Ishikawa (cell line): ENCODE measurements at regions not wholly inside any gene's neighbourhood (a gene's known extent, or its start where the extent isn't known, plus 50 kb on each side); places are given as distances from the start of the nearest gene placed in this dataset.

ENCODE experiments used
- CEBPB ChIP-seq: IDR thresholded peaks from 2 replicates; pipeline ENCODE4 v1.6.1; 2012
- CREB1 ChIP-seq: IDR thresholded peaks from 2 replicates; pipeline ENCODE4 v1.6.1; 2012; ENCODE audit warnings: low read depth
- EGR1 ChIP-seq: IDR thresholded peaks from 2 replicates; pipeline ENCODE4 v1.6.1; 2012
- EP300 ChIP-seq: IDR thresholded peaks from 2 replicates; pipeline ENCODE4 v1.6.1; 2012; ENCODE audit warnings: borderline replicate concordance
- FOXM1 ChIP-seq: IDR thresholded peaks from 2 replicates; pipeline ENCODE4 v1.6.1; 2012; ENCODE audit warnings: low read depth, borderline replicate concordance
- NFIC ChIP-seq: IDR thresholded peaks from 2 replicates; pipeline ENCODE4 v1.6.1; 2012
- RAD21 ChIP-seq: IDR thresholded peaks from 2 replicates; pipeline ENCODE4 v1.6.1; 2012; ENCODE audit warnings: low read depth
- TAF1 ChIP-seq: IDR thresholded peaks from 2 replicates; pipeline ENCODE4 v1.6.1; 2012; ENCODE audit warnings: low read depth, mild to moderate bottlenecking
- TCF12 ChIP-seq: IDR thresholded peaks from 2 replicates; pipeline ENCODE4 v1.6.1; 2012; ENCODE audit warnings: low read depth
- TEAD4 ChIP-seq: IDR thresholded peaks from 2 replicates; pipeline ENCODE4 v1.6.1; 2012
- YY1 ChIP-seq: IDR thresholded peaks from 2 replicates; pipeline ENCODE4 v1.6.1; 2012; ENCODE audit warnings: low read depth
- ZBTB7A ChIP-seq: IDR thresholded peaks from 2 replicates; pipeline ENCODE4 v1.6.1; 2012; ENCODE audit warnings: low read depth
- TF ChIP-seq, protein P1 (sequence below): IDR thresholded peaks from 2 replicates; pipeline ENCODE4 v1.6.1; 2012
- TF ChIP-seq, protein P2 (sequence below): IDR thresholded peaks from 2 replicates; pipeline ENCODE4 v1.6.1; 2012
- TF ChIP-seq, protein P3 (sequence below): IDR thresholded peaks from 2 replicates; pipeline ENCODE4 v1.6.1; 2012; ENCODE audit warnings: low read depth, mild to moderate bottlenecking

DNA sequence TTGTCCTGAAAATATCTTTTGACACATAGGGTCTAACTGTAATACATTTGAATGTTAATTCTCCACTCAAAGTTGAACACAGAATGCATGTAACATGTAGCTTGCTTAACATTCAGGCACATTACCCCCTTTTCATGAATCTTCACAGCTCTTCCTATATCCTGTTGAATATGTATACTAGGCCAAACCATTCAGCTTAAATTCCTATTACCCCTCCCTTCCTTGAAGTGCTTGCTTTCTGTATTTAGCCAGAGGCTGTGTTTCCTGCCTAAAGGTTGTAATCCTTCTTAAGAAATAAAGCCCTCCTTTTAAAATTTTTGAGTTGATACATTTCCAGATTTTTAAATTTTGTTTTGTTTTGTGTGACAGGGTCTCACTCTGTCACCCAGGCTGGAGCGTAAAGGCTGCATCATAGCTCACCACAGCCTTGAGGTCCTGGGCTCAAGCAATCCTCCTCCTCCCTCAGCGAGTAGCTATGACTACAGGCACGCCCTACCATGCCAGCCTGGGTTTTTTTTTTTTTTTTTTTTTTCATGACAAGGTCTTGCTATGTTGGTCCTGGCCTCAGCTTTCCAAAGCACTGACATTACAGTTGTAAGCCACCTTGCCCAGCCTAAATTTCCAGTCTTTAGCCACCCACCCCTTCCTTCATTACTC is 357.6 kb downstream of the DSC3 start:
- TF ChIP-seq TAF1 (no peak), NFIC (no peak), CREB1 (no peak), YY1 (no peak), RAD21 (no peak), EP300 (no peak), CEBPB (no peak), EGR1 (no peak), FOXM1 (no peak), TEAD4 (no peak)
- TF ChIP-seq, protein P1, sequence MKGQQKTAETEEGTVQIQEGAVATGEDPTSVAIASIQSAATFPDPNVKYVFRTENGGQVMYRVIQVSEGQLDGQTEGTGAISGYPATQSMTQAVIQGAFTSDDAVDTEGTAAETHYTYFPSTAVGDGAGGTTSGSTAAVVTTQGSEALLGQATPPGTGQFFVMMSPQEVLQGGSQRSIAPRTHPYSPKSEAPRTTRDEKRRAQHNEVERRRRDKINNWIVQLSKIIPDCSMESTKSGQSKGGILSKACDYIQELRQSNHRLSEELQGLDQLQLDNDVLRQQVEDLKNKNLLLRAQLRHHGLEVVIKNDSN: no peak
- TF ChIP-seq, protein P2, sequence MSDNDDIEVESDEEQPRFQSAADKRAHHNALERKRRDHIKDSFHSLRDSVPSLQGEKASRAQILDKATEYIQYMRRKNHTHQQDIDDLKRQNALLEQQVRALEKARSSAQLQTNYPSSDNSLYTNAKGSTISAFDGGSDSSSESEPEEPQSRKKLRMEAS: no peak

DNA sequence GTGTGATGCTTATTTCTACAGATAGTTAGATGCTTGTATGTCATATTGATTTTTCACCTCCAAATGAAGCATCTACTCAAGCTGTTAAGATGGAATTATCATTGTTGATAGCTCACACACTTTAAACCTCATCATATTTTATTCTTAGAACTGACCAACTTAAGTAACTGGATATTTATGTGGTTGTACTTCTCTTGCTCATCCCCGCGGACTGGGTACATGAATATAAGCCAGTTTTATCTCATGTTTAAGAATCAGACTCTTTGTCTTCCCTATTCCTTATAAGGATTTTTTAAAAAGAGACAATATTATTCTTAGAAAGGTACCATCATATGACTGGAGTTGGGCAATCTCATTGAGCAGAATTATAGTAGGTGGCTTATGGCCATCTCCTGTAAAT is 358.7 kb downstream of the DSC3 start:
- TF ChIP-seq, protein P2: no peak
- no peak for TF ChIP-seq EGR1
- TF ChIP-seq, protein P1: no peak
- no peak for TF ChIP-seq RAD21
- TF ChIP-seq YY1: no peak
- TF ChIP-seq CEBPB: no peak
- TF ChIP-seq, protein P3, sequence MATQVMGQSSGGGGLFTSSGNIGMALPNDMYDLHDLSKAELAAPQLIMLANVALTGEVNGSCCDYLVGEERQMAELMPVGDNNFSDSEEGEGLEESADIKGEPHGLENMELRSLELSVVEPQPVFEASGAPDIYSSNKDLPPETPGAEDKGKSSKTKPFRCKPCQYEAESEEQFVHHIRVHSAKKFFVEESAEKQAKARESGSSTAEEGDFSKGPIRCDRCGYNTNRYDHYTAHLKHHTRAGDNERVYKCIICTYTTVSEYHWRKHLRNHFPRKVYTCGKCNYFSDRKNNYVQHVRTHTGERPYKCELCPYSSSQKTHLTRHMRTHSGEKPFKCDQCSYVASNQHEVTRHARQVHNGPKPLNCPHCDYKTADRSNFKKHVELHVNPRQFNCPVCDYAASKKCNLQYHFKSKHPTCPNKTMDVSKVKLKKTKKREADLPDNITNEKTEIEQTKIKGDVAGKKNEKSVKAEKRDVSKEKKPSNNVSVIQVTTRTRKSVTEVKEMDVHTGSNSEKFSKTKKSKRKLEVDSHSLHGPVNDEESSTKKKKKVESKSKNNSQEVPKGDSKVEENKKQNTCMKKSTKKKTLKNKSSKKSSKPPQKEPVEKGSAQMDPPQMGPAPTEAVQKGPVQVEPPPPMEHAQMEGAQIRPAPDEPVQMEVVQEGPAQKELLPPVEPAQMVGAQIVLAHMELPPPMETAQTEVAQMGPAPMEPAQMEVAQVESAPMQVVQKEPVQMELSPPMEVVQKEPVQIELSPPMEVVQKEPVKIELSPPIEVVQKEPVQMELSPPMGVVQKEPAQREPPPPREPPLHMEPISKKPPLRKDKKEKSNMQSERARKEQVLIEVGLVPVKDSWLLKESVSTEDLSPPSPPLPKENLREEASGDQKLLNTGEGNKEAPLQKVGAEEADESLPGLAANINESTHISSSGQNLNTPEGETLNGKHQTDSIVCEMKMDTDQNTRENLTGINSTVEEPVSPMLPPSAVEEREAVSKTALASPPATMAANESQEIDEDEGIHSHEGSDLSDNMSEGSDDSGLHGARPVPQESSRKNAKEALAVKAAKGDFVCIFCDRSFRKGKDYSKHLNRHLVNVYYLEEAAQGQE: no peak
- no peak for TF ChIP-seq TEAD4
- no peak for TF ChIP-seq TAF1
- TF ChIP-seq CREB1: no peak

DNA sequence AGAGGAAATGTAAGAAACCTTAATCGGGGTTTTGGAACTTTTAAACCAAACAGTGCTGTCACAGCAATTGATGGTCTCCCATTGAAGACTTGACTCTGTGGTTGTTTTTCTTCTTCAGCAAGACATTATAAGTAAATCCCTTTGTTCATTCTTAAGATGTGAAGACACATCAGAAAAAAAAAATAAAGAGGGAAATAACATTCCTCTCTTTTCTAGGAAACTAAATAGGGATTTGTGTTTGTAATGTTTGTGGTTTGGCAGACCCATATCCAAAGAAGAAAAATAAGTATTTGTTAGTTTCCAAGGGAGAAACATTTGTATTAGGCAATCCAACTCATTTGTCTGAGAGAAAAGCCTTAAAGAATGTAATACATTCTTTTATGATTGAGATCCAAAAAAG is 359.9 kb downstream of the DSC3 start:
- no peak for TF ChIP-seq EP300

DNA sequence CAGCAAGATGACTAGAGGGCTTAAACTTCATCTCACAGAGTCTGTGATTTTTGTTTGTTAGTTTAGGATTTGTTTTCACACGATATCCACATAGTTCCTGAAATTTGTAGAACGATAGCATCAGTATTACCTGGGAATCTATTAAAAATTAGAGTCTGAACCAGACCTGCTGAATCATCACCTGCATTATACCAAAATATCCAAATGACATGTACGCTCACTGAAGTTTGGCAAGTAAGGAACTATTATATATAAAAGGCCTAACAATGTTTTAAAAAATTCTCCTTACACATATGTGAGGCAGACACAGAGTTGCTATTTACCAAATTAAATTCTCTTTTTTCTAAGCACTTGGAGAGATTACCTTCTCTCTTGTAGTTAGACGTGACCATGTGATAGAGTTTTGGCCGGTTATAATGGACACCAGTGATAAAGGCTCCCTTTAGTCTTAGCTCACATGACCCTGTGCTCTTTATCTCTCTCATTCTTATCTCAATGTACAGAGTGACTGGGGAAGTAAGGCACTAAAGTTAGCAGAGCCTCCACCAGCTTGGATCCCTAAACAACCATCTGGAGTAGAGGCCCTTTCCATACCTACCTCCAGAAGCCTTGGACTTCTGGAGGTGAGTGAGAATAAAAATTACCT is 363.1 kb downstream of the DSC3 start:
- no peak for TF ChIP-seq EP300
- TF ChIP-seq, protein P2: no peak
- TF ChIP-seq YY1: no peak
- no peak for TF ChIP-seq RAD21
- TF ChIP-seq ZBTB7A: no peak
- TF ChIP-seq EGR1: no peak
- no peak for TF ChIP-seq TEAD4
- TF ChIP-seq TCF12: no peak
- TF ChIP-seq TAF1: no peak
- TF ChIP-seq, protein P1: no peak
- no peak for TF ChIP-seq CEBPB
- TF ChIP-seq, protein P3: no peak
- TF ChIP-seq FOXM1: no peak
- no peak for TF ChIP-seq CREB1
- TF ChIP-seq NFIC: no peak

DNA sequence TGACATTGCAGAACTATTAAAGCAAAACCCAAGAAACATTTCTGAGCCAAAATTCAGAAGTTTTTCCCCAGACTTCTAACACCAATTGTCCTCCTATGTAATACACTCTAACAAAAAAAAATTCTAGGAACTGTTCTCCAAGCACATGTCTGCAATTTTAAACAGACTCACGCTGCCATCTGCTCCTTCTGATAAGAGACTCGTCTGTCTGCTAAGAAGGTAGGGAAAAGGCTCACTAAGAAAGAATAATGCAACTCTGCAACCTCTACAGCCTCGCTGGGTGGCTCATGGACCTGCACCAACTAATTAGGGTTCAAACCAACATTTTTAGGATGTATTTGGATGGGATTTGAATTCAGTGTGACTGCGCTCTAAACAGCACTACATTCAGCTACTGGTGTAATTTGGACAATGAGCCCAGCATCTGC is 366.5 kb downstream of the DSC3 start:
- TF ChIP-seq CREB1: no peak
